Activated CD8-positive, alpha-beta T cell treated with anti-CD3 and anti-CD28 coated beads, Interleukin-2, amount 10 ng/mL, durations not matched to agents 7 days and 5 days (primary cell): ENCODE measurements at regions not wholly inside any gene's neighbourhood (a gene's known extent, or its start where the extent isn't known, plus 50 kb on each side); places are given as distances from the start of the nearest gene placed in this dataset.

Source experiments
- ATAC-seq: fragments of 150-1000 bp; cut with Tn5 transposase; one replicate; pipeline ENCODE4 v1.10.0; 2021; ENCODE audit warnings: moderate library complexity
- CTCF ChIA-PET: fragments of 350-600 bp; sonication (Branson Sonifier 250); formaldehyde crosslinking; loops from one replicate; lab custom pipeline; 2021; ENCODE audit warnings: antibody characterized with exemption; lab: Charles Lee
- POLR2A ChIA-PET: fragments of 350-600 bp; sonication (Branson Sonifier 250); formaldehyde crosslinking; loops from one replicate; lab custom pipeline; 2021; ENCODE audit warnings: antibody characterized with exemption; lab: Charles Lee
- DNase-seq: peaks from one replicate; pipeline ENCODE4 v3.0.0-alpha.2; 2020
- H3K27ac Mint-ChIP-seq: one replicate; pipeline ENCODE4 v1.8.0; 2021; ENCODE audit warnings: mild to moderate bottlenecking, mixed read lengths
- H3K27me3 Mint-ChIP-seq: one replicate; pipeline ENCODE4 v1.8.0; 2021; ENCODE audit warnings: low read depth, mixed read lengths
- H3K36me3 Mint-ChIP-seq: one replicate; pipeline ENCODE4 v1.8.0; 2021; ENCODE audit warnings: low read depth, mixed read lengths
- H3K4me1 Mint-ChIP-seq: one replicate; pipeline ENCODE4 v1.8.0; 2021; ENCODE audit warnings: low read depth, mixed read lengths
- H3K4me3 Mint-ChIP-seq: one replicate; pipeline ENCODE4 v1.8.0; 2021; ENCODE audit warnings: mild to moderate bottlenecking, mixed read lengths
- H3K9me3 Mint-ChIP-seq: one replicate; pipeline ENCODE4 v1.8.0; 2022; ENCODE audit warnings: mixed read lengths; ENCODE audit not compliant: insufficient read depth

DNA sequence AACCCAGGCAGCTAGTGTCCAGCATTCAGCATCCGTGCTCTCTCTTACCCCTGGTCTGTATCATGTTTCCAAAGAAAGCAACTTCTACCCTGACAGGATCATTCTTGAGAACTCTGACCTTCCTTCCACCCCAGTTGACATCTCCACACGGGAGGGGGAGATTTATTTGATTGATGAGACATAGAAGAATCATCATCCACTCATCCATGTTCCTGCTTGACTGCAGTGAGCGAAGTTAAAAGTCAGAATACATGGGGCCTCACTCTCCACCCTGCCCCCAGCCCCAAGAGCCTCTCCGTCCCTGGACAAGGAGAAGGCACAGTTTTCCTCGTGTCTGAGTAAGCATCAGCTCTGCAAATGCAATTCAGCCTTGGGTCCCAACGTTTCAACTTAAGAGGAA, 356.0 kb upstream of the TNP1 start:
- H3K27me3 Mint-ChIP-seq, result peaks cover 8% of the 10 kb centered on the region
- peaks cover 2% of the 10 kb centered on the region for H3K36me3 Mint-ChIP-seq
- POLR2A ChIA-PET, result interaction anchor here (0.6 kb wide), 1 partner anchor 279 kb away, joined by 3 read pairs; no protein-coding TSS in a partner anchor
- no peak overlapping the region for H3K4me3 Mint-ChIP-seq
- CTCF ChIA-PET, result no interaction called here
- no peaks in the 10 kb centered on the region for H3K9me3 Mint-ChIP-seq
- ATAC-seq, result no peak
- no peak for DNase-seq
- no peak overlapping the region for H3K27ac Mint-ChIP-seq
- peaks cover 23% of the 10 kb centered on the region for H3K4me1 Mint-ChIP-seq

DNA sequence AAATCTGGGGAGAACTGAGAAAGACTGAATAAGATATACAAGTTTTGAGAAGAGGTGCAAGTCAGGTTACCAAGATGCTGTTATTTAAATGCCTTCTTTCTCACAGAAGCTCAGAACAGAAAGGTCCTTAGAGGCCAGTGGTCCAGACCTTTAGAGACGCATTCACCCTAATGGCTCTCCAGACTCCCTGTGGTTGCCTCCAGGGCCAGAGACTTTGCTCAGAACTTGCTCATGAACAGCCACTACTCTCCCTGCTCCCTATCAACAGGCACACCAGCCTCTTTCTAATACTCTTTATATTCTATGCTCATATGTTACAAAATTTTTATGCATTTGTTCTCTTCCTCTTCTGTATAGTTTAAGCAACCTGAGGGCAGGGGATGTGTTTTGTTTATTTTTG, 349.0 kb upstream of the TNP1 start:
- Mint-ChIP-seq H3K27me3 (peaks cover 13% of the 10 kb centered on the region), H3K4me3 (no peak overlapping the region), H3K4me1 (peaks cover 11% of the 10 kb centered on the region), H3K9me3 (peaks cover 4% of the 10 kb centered on the region), H3K27ac (no peak overlapping the region), H3K36me3 (no peaks in the 10 kb centered on the region)
- ChIA-PET POLR2A (no interaction called here), CTCF (no interaction called here)
- DNase-seq (no peak), ATAC-seq (no peak)

GRCh38 chr2:217207699-217208010, 347.8 kb upstream of the TNP1 start:
- no peak overlapping the region for H3K27ac Mint-ChIP-seq
- peaks cover 20% of the 10 kb centered on the region for H3K27me3 Mint-ChIP-seq
- ATAC-seq, result no peak
- CTCF ChIA-PET, result no interaction called here
- no peak overlapping the region for H3K4me3 Mint-ChIP-seq
- H3K36me3 Mint-ChIP-seq, result peaks cover 2% of the 10 kb centered on the region
- H3K9me3 Mint-ChIP-seq, result peaks cover 4% of the 10 kb centered on the region
- peaks cover 11% of the 10 kb centered on the region for H3K4me1 Mint-ChIP-seq
- DNase-seq, result no peak
- POLR2A ChIA-PET, result no interaction called here

DNA sequence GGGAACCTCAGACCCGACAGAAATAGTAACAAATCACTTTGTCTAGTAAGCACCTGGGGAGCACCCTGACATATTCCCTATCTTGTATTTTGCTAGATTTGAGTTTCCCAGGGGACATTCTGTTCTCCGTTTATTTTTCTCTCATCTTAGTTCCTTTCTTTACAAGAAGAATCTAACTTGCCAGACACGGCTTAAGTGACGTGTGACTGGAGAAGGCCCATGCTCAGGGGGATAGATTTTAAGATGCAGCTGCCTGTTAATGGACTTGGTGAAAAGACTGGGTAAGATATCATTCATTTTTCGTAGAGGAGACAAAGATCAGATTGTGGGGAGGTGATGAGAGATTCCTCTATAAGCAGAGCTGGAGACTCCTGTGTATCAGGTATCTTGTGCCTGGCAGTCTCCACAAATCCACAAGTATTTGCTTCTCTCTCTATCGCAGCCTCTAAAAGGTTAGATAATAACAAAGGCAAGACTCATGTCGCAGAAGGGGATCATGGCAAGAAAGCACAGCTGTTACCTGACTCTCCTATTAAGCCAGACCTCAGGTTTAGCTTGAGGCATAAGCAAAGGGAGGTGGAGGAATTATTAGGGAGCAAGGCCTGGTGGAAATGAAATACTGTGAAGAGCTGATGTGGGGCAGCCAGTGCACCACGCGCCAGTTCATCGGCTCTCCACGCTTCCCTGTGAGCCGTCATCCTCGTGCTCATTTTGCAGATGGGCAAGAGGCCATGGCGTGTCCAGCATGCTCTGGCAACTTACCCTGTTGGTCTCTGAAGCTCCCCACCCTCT, 347.2 kb upstream of the TNP1 start:
- DNase-seq, result no peak
- H3K4me3 Mint-ChIP-seq, result no peak overlapping the region
- peaks cover 11% of the 10 kb centered on the region for H3K4me1 Mint-ChIP-seq
- H3K9me3 Mint-ChIP-seq, result peaks cover 4% of the 10 kb centered on the region
- H3K36me3 Mint-ChIP-seq, result peaks cover 2% of the 10 kb centered on the region
- no peak for ATAC-seq
- ChIA-PET POLR2A (no interaction called here), CTCF (interaction anchor here (1.1 kb wide), 1 partner anchor 24 kb away, joined by 3 read pairs; no protein-coding TSS in a partner anchor)
- peaks cover 20% of the 10 kb centered on the region for H3K27me3 Mint-ChIP-seq
- no peak overlapping the region for H3K27ac Mint-ChIP-seq

- Mint-ChIP-seq H3K27ac (no peak overlapping the region), H3K27me3 (peaks cover 22% of the 10 kb centered on the region), H3K36me3 (peaks cover 2% of the 10 kb centered on the region), H3K4me3 (no peak overlapping the region), H3K4me1 (peaks cover 11% of the 10 kb centered on the region), H3K9me3 (peaks cover 4% of the 10 kb centered on the region)
- POLR2A ChIA-PET, result no interaction called here
- no peak for ATAC-seq
- CTCF ChIA-PET, result interaction anchor here (1.1 kb wide), 1 partner anchor 25 kb away, joined by 3 read pairs; no protein-coding TSS in a partner anchor
- DNase-seq, result no peak
Measured at GRCh38 chr2:217206016-217206725, 346.3 kb upstream of the TNP1 start.

DNA sequence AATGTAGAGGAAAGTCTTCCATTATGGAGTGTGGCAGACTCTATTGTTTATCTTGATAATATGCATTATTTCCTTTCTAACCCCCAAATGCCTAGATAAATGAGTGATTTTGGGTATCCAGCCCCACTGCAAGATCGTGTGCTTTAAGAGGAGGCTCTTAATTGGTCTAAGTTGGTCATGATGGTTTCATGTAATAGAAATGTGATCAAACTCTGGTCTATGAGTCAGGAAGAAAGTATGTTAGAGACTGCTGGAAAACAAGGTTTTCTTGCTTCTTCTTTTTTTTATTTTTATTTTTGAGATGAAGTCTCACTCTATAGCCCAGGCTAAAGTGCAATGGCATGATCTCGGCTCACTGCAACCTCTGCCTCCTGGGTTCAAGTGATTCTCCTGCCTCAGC, 344.5 kb upstream of the TNP1 start:
- H3K36me3 Mint-ChIP-seq, result peaks cover 2% of the 10 kb centered on the region
- no peak for DNase-seq
- ChIA-PET POLR2A (no interaction called here), CTCF (no interaction called here)
- H3K4me3 Mint-ChIP-seq, result no peak overlapping the region
- H3K27me3 Mint-ChIP-seq, result peaks cover 29% of the 10 kb centered on the region
- no peak overlapping the region for H3K27ac Mint-ChIP-seq
- ATAC-seq, result no peak
- H3K4me1 Mint-ChIP-seq, result peaks cover 11% of the 10 kb centered on the region
- peaks cover 4% of the 10 kb centered on the region for H3K9me3 Mint-ChIP-seq

DNA sequence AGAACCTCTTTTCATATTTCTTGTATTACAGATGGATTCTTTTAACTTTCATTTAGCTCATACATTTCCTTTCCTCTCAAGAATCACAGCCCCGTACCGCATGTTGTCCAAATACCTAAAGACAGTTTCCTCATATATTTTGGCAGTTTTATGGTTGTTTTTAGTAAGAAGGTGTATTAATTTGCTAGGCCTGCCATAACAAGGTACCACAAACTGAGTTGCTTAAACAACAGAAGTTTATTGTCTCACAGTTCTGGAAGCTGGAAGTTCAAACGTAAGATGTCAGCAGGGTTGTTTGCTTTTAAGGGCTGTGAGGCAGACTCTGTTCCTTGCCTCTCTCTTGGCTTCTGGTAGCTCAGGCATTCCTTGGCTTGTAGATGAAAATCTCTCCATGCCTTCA, 343.2 kb upstream of the TNP1 start:
- H3K4me3 Mint-ChIP-seq, result no peak overlapping the region
- POLR2A ChIA-PET, result no interaction called here
- ATAC-seq (no peak), DNase-seq (no peak)
- no peak overlapping the region for H3K27ac Mint-ChIP-seq
- peaks cover 4% of the 10 kb centered on the region for H3K9me3 Mint-ChIP-seq
- peaks cover 11% of the 10 kb centered on the region for H3K4me1 Mint-ChIP-seq
- CTCF ChIA-PET, result no interaction called here
- H3K36me3 Mint-ChIP-seq, result peaks cover 2% of the 10 kb centered on the region
- peaks cover 29% of the 10 kb centered on the region for H3K27me3 Mint-ChIP-seq

DNA sequence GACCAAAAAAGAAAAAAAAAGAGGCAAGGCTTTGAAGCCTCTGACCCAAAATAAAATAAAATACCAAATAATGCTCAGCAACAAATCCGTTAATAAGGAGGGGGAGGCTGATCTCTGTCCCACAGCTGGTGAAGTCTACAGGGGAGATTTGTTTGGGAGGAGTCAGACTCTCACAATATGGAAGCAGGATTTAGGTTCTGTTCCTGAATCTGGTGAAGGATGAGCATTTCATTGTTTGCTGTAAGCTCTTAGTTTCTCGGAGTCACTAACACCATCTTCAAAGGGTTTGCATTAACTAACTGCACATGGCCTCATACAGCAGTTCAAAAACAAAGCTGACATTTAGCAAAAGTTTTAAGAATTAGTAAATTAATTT, 339.4 kb upstream of the TNP1 start:
- ATAC-seq, result no peak
- CTCF ChIA-PET, result no interaction called here
- no peak overlapping the region for H3K4me3 Mint-ChIP-seq
- H3K27ac Mint-ChIP-seq, result no peak overlapping the region
- DNase-seq, result no peak
- no peaks in the 10 kb centered on the region for H3K4me1 Mint-ChIP-seq
- POLR2A ChIA-PET, result no interaction called here
- peaks cover 2% of the 10 kb centered on the region for H3K36me3 Mint-ChIP-seq
- peaks cover 3% of the 10 kb centered on the region for H3K9me3 Mint-ChIP-seq
- peaks cover 23% of the 10 kb centered on the region for H3K27me3 Mint-ChIP-seq

DNA sequence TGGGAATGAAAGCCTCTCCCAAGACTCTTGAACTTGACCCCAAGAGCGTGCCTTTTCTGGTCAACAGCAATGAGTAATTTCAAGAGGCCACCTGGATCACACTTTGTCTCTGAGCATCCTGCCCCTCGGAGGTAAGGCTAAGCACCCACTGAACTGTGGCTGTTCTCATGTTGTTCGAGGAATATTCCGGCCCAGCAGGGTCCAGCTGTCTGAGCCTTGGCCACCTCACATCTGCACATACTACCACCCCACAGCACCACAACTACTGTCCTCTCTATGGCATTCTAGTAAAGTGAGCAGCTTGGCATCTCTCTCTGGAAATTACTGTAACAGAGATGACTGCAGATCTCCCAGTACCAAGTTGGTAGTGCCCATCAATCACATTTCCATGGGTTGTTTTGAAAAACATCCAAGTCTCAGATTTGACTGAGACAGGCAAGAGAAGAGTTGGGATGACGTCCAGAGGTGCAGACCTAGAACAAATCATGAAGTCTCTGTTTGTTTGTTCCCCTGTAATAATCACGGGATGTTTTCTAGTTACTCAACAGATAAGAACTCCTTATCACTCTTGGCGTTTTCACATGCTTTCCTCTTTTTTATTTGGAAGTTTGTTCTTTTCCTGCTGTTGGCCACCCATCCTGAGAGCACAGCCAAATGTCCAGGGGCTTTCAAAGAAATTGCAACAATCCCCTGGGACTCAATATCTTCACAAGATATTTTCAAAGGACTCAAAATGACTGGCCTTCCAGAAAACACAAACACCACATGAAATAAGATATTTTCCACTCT, 336.0 kb upstream of the TNP1 start:
- POLR2A ChIA-PET, result no interaction called here

GRCh38 chr2:217195016-217195415, 335.2 kb upstream of the TNP1 start:
- Mint-ChIP-seq H3K27ac (no peak overlapping the region), H3K4me3 (no peak overlapping the region), H3K27me3 (peaks cover 14% of the 10 kb centered on the region), H3K9me3 (no peaks in the 10 kb centered on the region), H3K4me1 (no peaks in the 10 kb centered on the region), H3K36me3 (no peaks in the 10 kb centered on the region)
- DNase-seq (no peak), ATAC-seq (no peak)
- ChIA-PET CTCF (no interaction called here), POLR2A (no interaction called here)

More for the DNA sequence above, 336.0 kb upstream of the TNP1 start:
- Mint-ChIP-seq H3K9me3 (no peaks in the 10 kb centered on the region), H3K27me3 (peaks cover 17% of the 10 kb centered on the region), H3K27ac (no peak overlapping the region), H3K4me3 (no peak overlapping the region), H3K36me3 (no peaks in the 10 kb centered on the region), H3K4me1 (no peaks in the 10 kb centered on the region)
- CTCF ChIA-PET, result no interaction called here
- no peak for ATAC-seq
- DNase-seq, result no peak

DNA sequence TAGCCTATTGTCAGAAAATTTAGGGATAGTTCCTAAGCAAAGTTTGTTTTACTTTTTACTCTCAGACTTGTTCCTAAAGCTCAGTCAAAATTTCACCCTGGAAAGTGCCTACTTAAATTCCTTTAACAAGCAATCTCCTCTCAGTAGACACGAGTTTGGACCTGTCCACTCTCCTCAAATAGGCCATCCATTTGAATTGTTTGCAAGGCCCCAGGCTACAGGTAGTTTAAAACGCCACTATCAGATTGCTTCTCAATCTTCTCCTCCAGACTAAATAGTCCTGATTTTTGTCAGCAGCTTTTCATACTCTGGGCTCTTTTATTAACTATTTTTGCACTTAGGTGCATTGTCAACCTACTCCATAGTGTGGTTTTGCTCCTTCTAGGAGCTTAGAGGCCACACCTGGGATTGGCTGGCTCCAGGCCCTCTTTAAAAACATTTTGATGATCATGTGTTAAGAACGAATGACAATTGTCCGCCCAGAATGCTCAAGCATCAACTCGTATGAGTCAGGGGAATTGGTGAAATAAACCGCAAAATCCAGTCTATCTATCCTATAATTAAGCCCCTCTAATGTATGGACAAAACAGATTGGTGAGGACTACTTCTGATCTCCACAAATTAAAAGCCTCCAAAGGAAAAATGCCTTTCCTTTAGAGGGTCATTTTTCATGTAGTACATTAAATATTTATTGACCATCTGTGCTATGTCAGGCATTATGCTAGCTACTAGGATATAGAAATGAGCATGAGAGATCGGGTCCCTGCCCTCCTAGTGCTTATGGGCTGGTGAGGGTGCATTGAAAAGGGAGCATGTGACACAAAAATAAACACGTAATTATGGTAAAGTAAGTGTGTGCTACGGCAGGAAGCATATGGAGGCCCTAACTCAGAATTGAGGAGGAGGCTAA, 333.8 kb upstream of the TNP1 start:
- ChIA-PET POLR2A (no interaction called here), CTCF (no interaction called here)
- Mint-ChIP-seq H3K9me3 (no peaks in the 10 kb centered on the region), H3K4me1 (no peaks in the 10 kb centered on the region), H3K27ac (no peak overlapping the region), H3K27me3 (peaks cover 10% of the 10 kb centered on the region), H3K36me3 (no peaks in the 10 kb centered on the region), H3K4me3 (no peak overlapping the region)
- DNase-seq, result no peak
- ATAC-seq, result no peak
